Bronchial epithelial cell (primary cell): ENCODE measurements at regions not wholly inside any gene's neighbourhood (a gene's known extent, or its start where the extent isn't known, plus 50 kb on each side); places are given as distances from the start of the nearest gene placed in this dataset.

ENCODE experiments used
- DNase-seq: peaks from one replicate; pipeline ENCODE4 v3.0.0-alpha.2; 2010; ENCODE audit warnings: low read depth
- FAIRE-seq: peaks from 2 replicates; lab custom pipeline; 2011; peaks lifted over from hg19 to GRCh38; lab: Jason Lieb, UNC
- H3K27me3 ChIP-seq: 2 replicates; pipeline ENCODE4 v1.5.1; 2011; ENCODE audit warnings: low read length; ENCODE audit not compliant: control insufficient read depth, insufficient read depth
- H3K36me3 ChIP-seq: 2 replicates; pipeline ENCODE4 v1.5.1; 2011; ENCODE audit warnings: low read length; ENCODE audit not compliant: control insufficient read depth, insufficient read depth
- H3K4me3 ChIP-seq: 2 replicates; pipeline ENCODE4 v1.5.1; 2011; ENCODE audit warnings: mild to moderate bottlenecking, low read depth, low read length, control low read depth
- TF ChIP-seq, protein P1 (sequence below): IDR thresholded peaks from 2 replicates; pipeline ENCODE4 v1.5.1; 2011; ENCODE audit warnings: mild to moderate bottlenecking, moderate library complexity, low read length, control low read depth, inconsistent platforms; ENCODE audit not compliant: insufficient read depth, severe bottlenecking

DNA sequence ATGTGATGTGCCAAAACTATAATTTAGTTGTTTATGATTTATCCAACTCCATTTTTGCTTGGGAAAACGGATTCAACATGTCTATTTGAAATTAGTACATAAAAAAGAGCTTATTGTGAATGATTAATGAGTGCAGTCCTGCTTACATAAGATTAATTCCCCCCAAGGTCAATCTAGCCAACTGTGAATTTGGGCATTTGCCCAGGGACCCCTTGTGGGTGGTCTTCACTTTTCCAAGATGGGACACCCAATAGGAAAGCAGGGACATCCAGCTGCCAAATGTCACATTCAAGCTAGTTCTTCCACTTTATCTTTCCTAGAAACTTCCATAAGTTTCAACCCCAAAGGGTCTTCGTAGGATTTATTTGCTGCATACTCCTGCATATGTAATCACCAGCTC, 362.4 kb upstream of the PKN2 start:
- Histone ChIP-seq H3K27me3 (no peaks in the 10 kb centered on the region), H3K36me3 (no peaks in the 10 kb centered on the region), H3K4me3 (no peak overlapping the region)
- TF ChIP-seq, protein P1, sequence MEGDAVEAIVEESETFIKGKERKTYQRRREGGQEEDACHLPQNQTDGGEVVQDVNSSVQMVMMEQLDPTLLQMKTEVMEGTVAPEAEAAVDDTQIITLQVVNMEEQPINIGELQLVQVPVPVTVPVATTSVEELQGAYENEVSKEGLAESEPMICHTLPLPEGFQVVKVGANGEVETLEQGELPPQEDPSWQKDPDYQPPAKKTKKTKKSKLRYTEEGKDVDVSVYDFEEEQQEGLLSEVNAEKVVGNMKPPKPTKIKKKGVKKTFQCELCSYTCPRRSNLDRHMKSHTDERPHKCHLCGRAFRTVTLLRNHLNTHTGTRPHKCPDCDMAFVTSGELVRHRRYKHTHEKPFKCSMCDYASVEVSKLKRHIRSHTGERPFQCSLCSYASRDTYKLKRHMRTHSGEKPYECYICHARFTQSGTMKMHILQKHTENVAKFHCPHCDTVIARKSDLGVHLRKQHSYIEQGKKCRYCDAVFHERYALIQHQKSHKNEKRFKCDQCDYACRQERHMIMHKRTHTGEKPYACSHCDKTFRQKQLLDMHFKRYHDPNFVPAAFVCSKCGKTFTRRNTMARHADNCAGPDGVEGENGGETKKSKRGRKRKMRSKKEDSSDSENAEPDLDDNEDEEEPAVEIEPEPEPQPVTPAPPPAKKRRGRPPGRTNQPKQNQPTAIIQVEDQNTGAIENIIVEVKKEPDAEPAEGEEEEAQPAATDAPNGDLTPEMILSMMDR = no peak
- DNase-seq = no peak
- FAIRE-seq = no peak

DNA sequence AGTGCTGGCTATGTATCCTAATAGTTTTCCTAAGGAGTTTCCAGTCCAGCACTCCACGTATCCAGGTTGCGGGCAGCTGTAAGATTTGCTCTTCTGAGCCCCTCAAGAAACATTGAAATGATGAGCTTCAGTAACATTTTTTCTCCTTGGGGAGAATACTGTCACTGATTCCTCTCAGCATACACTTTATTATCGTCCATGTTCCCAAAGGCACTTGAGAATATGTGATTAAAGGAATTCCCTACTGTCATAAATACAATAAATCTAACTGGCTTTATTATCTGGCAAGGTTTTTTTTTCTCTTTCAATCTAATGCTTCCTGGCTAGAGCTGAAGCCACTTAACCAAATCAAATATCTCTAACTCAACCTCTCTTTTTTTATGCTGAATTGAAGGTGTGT, 359.2 kb upstream of the PKN2 start:
- H3K27me3 ChIP-seq = no peaks in the 10 kb centered on the region
- FAIRE-seq (no peak), DNase-seq (no peak)
- TF ChIP-seq, protein P1 = no peak
- H3K4me3 ChIP-seq = no peak overlapping the region
- no peaks in the 10 kb centered on the region for H3K36me3 ChIP-seq

DNA sequence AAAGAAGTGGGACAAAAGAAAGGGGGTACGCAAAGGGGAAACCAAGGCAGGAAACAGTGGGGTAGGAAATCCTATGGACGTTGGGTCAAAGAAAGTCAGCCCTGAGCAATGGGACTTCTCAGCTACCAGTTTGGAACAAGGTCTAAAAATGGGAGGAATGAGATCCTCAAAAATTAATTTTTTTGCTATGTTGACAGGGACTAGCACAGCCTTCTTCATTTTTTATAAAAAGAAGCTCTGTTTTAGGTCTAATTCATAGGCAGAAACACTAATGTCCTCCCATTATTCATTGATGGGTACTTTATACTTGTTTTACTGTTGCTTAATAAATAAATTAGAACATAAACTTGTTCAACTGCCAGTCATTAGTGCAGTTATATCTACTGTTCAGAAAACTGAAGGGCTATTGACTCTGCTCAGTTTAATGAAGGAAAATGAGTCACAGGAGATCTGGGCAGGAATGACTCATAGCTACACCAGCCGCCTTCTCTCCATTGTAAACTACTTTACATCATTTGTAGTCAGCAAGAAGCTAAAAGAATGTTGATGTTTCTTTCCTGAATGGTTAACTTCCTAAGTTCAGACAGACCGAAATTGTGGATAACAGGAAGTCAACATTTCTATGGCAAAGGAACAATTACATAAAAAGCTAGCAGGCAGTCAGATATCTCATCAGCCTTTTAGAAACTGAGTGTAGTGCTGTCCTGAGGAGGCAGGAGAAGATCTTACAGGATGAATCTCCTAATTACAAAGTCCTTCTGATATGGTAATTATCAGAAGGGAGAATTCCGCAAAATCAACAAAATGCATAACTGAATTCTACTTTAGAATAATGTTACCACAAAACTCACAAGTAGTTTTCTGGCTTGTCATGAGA, 356.4 kb upstream of the PKN2 start:
- peak; percentile 40 for FAIRE-seq
- H3K27me3 ChIP-seq = no peaks in the 10 kb centered on the region
- H3K36me3 ChIP-seq = no peaks in the 10 kb centered on the region
- no peak overlapping the region for H3K4me3 ChIP-seq
- DNase-seq = peak; percentile 93
- TF ChIP-seq, protein P1 = no peak

DNA sequence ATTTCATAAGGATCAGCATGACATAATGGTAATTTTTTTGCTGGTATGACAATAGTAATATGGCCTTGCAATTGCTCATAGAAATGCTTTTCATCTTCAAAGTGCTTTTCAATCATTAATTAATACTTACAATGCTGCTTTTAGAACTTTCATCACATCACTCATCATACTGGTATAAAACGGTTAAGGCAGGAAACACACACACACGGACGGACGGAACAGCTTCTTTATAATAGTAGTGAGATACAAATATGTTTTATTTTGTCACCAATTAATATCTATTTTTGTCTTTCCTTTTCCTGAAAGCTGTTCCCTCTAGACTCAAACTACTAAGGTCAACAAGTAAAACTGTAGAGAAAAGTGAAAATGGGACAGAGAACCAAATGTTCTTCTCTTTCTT, 353.9 kb upstream of the PKN2 start:
- no peak for FAIRE-seq
- DNase-seq = no peak
- no peaks in the 10 kb centered on the region for H3K36me3 ChIP-seq
- H3K4me3 ChIP-seq = no peak overlapping the region
- H3K27me3 ChIP-seq = no peaks in the 10 kb centered on the region
- TF ChIP-seq, protein P1 = no peak

DNA sequence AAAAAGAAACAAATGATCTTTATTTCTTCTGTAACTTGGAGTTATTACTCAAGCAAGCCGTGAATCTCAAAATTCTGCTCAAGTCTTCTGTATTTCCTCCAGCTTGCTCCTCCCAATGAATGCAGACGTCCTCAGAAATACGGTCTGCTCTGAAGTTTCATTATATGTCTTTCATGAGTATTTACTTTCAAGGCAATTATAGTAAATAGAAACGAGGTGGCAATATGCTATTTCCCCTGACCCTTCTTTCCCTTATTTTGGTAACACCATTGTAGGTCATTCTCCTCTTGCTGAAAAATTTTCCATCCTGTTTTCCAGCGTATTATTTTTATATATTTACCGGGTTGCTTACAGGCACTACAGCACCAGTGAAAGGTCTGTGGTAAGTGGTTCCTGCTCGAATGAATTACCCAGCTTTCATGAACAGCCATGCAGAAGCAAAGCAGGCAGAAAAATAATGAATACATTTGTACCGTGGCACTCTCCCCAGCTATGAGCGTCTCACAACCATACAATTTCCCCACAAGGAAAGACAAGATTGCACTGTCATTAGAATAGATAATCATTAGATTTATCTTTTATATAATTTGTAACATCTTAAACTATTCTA, 350.9 kb upstream of the PKN2 start:
- TF ChIP-seq, protein P1 = no peak
- H3K27me3 ChIP-seq = no peaks in the 10 kb centered on the region
- no peak for FAIRE-seq
- DNase-seq = no peak
- no peaks in the 10 kb centered on the region for H3K36me3 ChIP-seq
- no peak overlapping the region for H3K4me3 ChIP-seq
